SK-N-SH treated with all-trans-retinoic acid at 6 μM for 48 hours (cell line): ENCODE measurements at regions not wholly inside any gene's neighbourhood (a gene's known extent, or its start where the extent isn't known, plus 50 kb on each side); places are given as distances from the start of the nearest gene placed in this dataset.

Source experiments
- ATAC-seq: fragments of 200-7000 bp; cut with Tn5 transposase; 3 replicates; pipeline ENCODE4 v1.9.1; 2020; ENCODE audit warnings: mild to moderate bottlenecking, moderate library complexity
- ARNTL ChIP-seq: fragments of 450-650 bp; formaldehyde crosslinking; IDR thresholded peaks from 2 replicates; pipeline ENCODE4 v1.5.0; 2020; ENCODE audit warnings: low read depth, mild to moderate bottlenecking, moderate library complexity, borderline replicate concordance
- BACH2 ChIP-seq: fragments of 250-450 bp; sonication (Bioruptor Pico); IDR thresholded peaks from 2 replicates; pipeline ENCODE4 v1.9.0; 2021; ENCODE audit warnings: mild to moderate bottlenecking, borderline replicate concordance
- ESRRG ChIP-seq: fragments of 250-450 bp; sonication (Bioruptor Pico); IDR thresholded peaks from 2 replicates; pipeline ENCODE4 v1.6.1; 2021; ENCODE audit warnings: mild to moderate bottlenecking
- ISL1 ChIP-seq: fragments of 250-450 bp; sonication (Bioruptor Pico); IDR thresholded peaks from 2 replicates; pipeline ENCODE4 v2.1.2; 2022; ENCODE audit warnings: mild to moderate bottlenecking, moderate library complexity
- OSR1 ChIP-seq: fragments of 250-450 bp; sonication (Bioruptor Pico); IDR thresholded peaks from 2 replicates; pipeline ENCODE4 v1.8.0; 2022; ENCODE audit warnings: moderate library complexity, mild to moderate bottlenecking, inconsistent platforms
- PPARA ChIP-seq: fragments of 250-450 bp; sonication (Bioruptor Pico); IDR thresholded peaks from 2 replicates; pipeline ENCODE4 v1.5.0; 2020; ENCODE audit warnings: mild to moderate bottlenecking, borderline replicate concordance
- RARB ChIP-seq: fragments of 250-450 bp; sonication (Bioruptor Pico); IDR thresholded peaks from 2 replicates; pipeline ENCODE4 v1.8.0; 2021; ENCODE audit warnings: mild to moderate bottlenecking, moderate library complexity
- SNAI2 ChIP-seq: fragments of 250-450 bp; sonication (Bioruptor Pico); IDR thresholded peaks from 2 replicates; pipeline ENCODE4 v1.5.0; 2020; ENCODE audit warnings: mild to moderate bottlenecking, moderate library complexity
- TCF4 ChIP-seq: fragments of 250-450 bp; sonication (Bioruptor Pico); IDR thresholded peaks from 2 replicates; pipeline ENCODE4 v1.8.0; 2021; ENCODE audit warnings: mild to moderate bottlenecking, moderate library complexity, borderline replicate concordance
- TOX ChIP-seq: fragments of 250-450 bp; sonication (Bioruptor Pico); IDR thresholded peaks from 2 replicates; pipeline ENCODE4 v1.8.0; 2021; ENCODE audit warnings: mild to moderate bottlenecking, moderate library complexity, borderline replicate concordance
- ZC3H10 ChIP-seq: fragments of 250-450 bp; sonication (Bioruptor Pico); IDR thresholded peaks from 2 replicates; pipeline ENCODE4 v1.5.1; 2021; ENCODE audit warnings: mild to moderate bottlenecking, moderate library complexity
- ZFP3 ChIP-seq: fragments of 250-450 bp; sonication (Bioruptor Pico); IDR thresholded peaks from 2 replicates; pipeline ENCODE4 v1.5.0; 2020; ENCODE audit warnings: mild to moderate bottlenecking, moderate library complexity
- ZFP30 ChIP-seq: fragments of 450-650 bp; formaldehyde crosslinking; IDR thresholded peaks from 2 replicates; pipeline ENCODE4 v1.5.0; 2022; ENCODE audit warnings: mild to moderate bottlenecking, moderate library complexity
- ZNF565 ChIP-seq: fragments of 450-650 bp; formaldehyde crosslinking; conservative IDR thresholded peaks from 2 replicates; pipeline ENCODE4 v1.5.0; 2020; ENCODE audit warnings: low read depth, mild to moderate bottlenecking, moderate library complexity
- ZNF70 ChIP-seq: fragments of 450-650 bp; formaldehyde crosslinking; IDR thresholded peaks from 2 replicates; pipeline ENCODE4 v1.5.0; 2020; ENCODE audit warnings: mild to moderate bottlenecking, moderate library complexity
- TF ChIP-seq, protein P1 (sequence below): fragments of 250-450 bp; sonication (Bioruptor Pico); IDR thresholded peaks from 2 replicates; pipeline ENCODE4 v1.5.1; 2020; ENCODE audit warnings: low read depth, mild to moderate bottlenecking, moderate library complexity
- TF ChIP-seq, protein P2 (sequence below): fragments of 250-450 bp; sonication (Bioruptor Pico); IDR thresholded peaks from 2 replicates; pipeline ENCODE4 v1.8.0; 2020; ENCODE audit warnings: mild to moderate bottlenecking, moderate library complexity, borderline replicate concordance
- TF ChIP-seq, protein P3 (sequence below): fragments of 250-450 bp; sonication (Bioruptor Pico); IDR thresholded peaks from 2 replicates; pipeline ENCODE4 v1.5.1; 2021; ENCODE audit warnings: mild to moderate bottlenecking, moderate library complexity
- TF ChIP-seq, protein P4 (sequence below): fragments of 250-450 bp; sonication (Bioruptor Pico); IDR thresholded peaks from 2 replicates; pipeline ENCODE4 v1.8.0; 2021; ENCODE audit warnings: low read depth, mild to moderate bottlenecking, moderate library complexity, borderline replicate concordance
- TF ChIP-seq, protein P5 (sequence below): fragments of 250-450 bp; sonication (Bioruptor Pico); IDR thresholded peaks from 2 replicates; pipeline ENCODE4 v1.5.0; 2020; ENCODE audit warnings: mild to moderate bottlenecking, moderate library complexity

DNA sequence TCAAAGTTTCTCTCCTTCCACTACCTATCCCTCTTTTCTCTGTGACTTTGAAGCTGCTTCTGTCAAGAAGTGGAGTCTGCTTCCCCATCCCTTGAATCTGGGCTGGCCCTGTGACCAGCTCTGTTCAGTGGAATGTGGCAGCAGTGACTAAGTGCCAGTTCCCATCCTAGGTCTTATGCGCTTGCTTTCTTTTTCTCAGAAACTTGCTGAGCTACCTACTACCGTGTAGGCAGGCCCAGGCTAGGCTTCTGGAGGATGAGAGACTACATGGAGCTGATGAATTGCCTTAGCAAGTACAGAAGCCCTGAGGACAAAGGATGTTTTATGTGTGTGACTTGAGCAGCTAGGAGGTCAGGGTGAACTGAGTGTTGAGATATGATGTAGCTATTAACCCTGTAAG is 123.2 kb downstream of the PDCD6IP start:
- no peak for TF ChIP-seq SNAI2 (CRISPR knock-in tag)
- no peak for ATAC-seq

DNA sequence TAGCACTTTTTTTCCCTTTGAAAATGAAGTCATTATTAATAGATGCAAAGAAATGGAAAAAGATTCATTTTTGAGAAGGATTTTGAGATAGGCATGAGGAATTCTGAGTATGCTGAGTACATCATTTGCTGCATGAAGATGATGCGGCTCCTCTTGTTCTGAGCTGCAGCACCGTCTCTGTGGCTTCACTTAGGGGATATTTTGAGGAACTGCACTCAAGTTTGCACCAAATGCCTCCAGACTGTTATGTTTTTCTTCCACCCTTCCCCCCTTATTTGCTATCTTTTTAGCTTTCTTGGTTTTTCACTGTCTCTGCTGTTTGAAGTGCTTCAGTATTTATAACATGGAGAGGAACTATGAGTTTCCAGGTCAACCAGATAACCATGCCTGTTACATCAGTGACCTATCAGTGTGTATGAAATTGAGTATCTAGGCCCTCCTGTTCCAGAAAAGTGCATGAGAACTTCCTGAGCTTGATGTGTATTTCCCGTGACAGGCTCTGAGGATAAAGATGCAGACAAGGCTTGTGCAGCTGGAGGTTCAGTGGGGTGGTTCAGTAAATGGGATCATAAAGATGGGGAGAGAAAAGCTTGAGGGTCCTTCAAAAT is 128.7 kb downstream of the PDCD6IP start:
- TF ChIP-seq, protein P1, sequence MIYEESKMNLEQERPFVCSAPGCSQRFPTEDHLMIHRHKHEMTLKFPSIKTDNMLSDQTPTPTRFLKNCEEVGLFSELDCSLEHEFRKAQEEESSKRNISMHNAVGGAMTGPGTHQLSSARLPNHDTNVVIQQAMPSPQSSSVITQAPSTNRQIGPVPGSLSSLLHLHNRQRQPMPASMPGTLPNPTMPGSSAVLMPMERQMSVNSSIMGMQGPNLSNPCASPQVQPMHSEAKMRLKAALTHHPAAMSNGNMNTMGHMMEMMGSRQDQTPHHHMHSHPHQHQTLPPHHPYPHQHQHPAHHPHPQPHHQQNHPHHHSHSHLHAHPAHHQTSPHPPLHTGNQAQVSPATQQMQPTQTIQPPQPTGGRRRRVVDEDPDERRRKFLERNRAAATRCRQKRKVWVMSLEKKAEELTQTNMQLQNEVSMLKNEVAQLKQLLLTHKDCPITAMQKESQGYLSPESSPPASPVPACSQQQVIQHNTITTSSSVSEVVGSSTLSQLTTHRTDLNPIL, result no peak
- TF ChIP-seq OSR1, result no peak
- no peak for TF ChIP-seq ISL1 (CRISPR knock-in tag)
- ATAC-seq, result no peak

DNA sequence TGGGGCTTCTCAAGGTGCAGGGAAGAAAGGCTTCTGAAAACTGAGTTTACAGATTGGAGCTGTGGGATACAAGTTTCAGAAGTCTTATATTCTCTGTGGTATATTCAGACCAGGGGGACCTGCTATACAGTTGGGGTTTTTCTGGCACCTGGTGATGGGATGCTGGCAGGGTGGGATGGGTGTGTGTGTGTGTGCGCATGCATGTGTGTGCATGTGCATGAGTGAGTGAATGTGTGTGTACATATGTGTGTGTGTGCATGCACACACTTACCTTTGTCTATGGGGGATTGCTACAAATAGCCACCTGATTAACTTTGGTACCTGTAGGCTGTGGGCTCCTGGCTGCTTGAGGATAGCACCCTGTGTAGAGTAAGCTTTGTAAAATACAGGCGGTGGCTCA is 131.4 kb downstream of the PDCD6IP start:
- ATAC-seq, result no peak
- TF ChIP-seq OSR1 (no peak), ZNF565 (no peak), TCF4 (CRISPR knock-in tag) (no peak), ESRRG (CRISPR knock-in tag) (no peak), ZFP30 (CRISPR knock-in tag) (no peak), ZFP3 (CRISPR knock-in tag) (no peak), ISL1 (CRISPR knock-in tag) (no peak), PPARA (CRISPR knock-in tag) (no peak), ZC3H10 (no peak), RARB (no peak), SNAI2 (CRISPR knock-in tag) (no peak), TOX (no peak), BACH2 (CRISPR knock-in tag) (no peak), ARNTL (CRISPR knock-in tag) (no peak), ZNF70 (no peak)
- TF ChIP-seq, protein P2, sequence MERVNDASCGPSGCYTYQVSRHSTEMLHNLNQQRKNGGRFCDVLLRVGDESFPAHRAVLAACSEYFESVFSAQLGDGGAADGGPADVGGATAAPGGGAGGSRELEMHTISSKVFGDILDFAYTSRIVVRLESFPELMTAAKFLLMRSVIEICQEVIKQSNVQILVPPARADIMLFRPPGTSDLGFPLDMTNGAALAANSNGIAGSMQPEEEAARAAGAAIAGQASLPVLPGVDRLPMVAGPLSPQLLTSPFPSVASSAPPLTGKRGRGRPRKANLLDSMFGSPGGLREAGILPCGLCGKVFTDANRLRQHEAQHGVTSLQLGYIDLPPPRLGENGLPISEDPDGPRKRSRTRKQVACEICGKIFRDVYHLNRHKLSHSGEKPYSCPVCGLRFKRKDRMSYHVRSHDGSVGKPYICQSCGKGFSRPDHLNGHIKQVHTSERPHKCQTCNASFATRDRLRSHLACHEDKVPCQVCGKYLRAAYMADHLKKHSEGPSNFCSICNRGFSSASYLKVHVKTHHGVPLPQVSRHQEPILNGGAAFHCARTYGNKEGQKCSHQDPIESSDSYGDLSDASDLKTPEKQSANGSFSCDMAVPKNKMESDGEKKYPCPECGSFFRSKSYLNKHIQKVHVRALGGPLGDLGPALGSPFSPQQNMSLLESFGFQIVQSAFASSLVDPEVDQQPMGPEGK, result no peak
- TF ChIP-seq, protein P3, sequence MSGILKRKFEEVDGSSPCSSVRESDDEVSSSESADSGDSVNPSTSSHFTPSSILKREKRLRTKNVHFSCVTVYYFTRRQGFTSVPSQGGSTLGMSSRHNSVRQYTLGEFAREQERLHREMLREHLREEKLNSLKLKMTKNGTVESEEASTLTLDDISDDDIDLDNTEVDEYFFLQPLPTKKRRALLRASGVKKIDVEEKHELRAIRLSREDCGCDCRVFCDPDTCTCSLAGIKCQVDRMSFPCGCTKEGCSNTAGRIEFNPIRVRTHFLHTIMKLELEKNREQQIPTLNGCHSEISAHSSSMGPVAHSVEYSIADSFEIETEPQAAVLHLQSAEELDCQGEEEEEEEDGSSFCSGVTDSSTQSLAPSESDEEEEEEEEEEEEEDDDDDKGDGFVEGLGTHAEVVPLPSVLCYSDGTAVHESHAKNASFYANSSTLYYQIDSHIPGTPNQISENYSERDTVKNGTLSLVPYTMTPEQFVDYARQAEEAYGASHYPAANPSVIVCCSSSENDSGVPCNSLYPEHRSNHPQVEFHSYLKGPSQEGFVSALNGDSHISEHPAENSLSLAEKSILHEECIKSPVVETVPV (CRISPR knock-in tag), result no peak
- TF ChIP-seq, protein P4, sequence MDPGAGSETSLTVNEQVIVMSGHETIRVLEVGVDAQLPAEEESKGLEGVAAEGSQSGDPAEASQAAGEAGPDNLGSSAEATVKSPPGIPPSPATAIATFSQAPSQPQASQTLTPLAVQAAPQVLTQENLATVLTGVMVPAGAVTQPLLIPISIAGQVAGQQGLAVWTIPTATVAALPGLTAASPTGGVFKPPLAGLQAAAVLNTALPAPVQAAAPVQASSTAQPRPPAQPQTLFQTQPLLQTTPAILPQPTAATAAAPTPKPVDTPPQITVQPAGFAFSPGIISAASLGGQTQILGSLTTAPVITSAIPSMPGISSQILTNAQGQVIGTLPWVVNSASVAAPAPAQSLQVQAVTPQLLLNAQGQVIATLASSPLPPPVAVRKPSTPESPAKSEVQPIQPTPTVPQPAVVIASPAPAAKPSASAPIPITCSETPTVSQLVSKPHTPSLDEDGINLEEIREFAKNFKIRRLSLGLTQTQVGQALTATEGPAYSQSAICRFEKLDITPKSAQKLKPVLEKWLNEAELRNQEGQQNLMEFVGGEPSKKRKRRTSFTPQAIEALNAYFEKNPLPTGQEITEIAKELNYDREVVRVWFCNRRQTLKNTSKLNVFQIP (CRISPR knock-in tag), result no peak
- TF ChIP-seq, protein P1, result no peak
- TF ChIP-seq, protein P5, sequence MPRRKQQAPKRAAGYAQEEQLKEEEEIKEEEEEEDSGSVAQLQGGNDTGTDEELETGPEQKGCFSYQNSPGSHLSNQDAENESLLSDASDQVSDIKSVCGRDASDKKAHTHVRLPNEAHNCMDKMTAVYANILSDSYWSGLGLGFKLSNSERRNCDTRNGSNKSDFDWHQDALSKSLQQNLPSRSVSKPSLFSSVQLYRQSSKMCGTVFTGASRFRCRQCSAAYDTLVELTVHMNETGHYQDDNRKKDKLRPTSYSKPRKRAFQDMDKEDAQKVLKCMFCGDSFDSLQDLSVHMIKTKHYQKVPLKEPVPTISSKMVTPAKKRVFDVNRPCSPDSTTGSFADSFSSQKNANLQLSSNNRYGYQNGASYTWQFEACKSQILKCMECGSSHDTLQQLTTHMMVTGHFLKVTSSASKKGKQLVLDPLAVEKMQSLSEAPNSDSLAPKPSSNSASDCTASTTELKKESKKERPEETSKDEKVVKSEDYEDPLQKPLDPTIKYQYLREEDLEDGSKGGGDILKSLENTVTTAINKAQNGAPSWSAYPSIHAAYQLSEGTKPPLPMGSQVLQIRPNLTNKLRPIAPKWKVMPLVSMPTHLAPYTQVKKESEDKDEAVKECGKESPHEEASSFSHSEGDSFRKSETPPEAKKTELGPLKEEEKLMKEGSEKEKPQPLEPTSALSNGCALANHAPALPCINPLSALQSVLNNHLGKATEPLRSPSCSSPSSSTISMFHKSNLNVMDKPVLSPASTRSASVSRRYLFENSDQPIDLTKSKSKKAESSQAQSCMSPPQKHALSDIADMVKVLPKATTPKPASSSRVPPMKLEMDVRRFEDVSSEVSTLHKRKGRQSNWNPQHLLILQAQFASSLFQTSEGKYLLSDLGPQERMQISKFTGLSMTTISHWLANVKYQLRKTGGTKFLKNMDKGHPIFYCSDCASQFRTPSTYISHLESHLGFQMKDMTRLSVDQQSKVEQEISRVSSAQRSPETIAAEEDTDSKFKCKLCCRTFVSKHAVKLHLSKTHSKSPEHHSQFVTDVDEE (CRISPR knock-in tag), result no peak
